ENCODE measurements at regions not wholly inside any gene's neighbourhood (a gene's known extent, or its start where the extent isn't known, plus 50 kb on each side); places are given as distances from the start of the nearest gene placed in this dataset.

DNA sequence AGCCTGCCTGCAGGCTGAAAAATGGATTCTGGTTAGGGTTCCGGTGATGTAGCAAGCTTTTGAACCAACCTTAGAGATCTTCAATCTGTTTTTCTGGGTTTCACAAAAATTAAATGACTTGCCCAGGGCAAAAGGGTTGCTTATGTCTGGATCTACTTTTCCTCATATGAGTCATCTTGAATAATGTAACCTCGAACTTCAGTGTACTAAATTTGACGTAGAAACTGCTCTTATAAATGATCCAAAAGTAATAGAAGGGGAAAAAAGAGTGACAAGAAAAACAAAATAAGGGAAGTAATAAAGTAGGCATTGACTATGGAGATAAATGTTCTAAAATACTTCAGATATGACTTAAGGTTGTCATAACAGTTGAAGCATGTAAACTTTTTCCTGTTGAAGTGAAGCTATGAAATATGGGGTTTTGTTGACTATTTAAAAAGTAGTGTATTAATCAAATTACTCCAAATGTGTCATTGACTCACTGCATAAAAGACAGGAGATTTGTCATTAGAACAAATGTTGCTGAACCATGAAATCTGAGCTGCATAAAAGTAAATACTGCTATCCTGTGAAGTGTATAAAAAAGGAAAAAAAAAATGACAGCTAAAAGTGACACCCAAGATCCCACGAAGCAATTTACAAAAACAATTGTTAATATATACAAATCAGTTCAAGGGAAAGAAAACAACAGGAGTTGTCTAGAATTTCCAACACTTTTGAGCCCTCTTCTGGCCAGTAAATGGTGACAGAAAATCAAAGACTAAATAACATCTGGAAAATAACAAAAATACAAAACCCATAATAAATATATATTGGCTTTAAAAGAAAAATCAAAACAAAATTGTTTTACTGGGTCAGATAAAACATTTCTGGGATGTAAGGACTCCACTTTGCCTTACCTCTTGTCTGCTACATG lies 103.6 kb upstream of the SERPINE2 start:
- H3K79me2 ChIP-seq (replicated peaks; ENCODE audit: insufficient read depth, low read length), result no peaks in the 10 kb centered on the region
- H3K27me3 ChIP-seq (ENCODE audit: insufficient read depth, low read depth, low read length), result no peaks in the 10 kb centered on the region
- H4K20me1 ChIP-seq (ENCODE audit: insufficient read depth), result no peaks in the 10 kb centered on the region
- no peaks in the 10 kb centered on the region for H3K9me3 ChIP-seq (ENCODE audit: low read length)
- no peak overlapping the region for H3K4me3 ChIP-seq (ENCODE audit: low read length)
- H3K9ac ChIP-seq (ENCODE audit: low read length), result no peak overlapping the region
- no peak overlapping the region for H3K27ac ChIP-seq (ENCODE audit: low read length)
- H3F3A ChIP-seq (ENCODE audit: insufficient read depth, low read length, poor library complexity, severe bottlenecking), result no peaks in the 10 kb centered on the region
- H2AFZ ChIP-seq (ENCODE audit: low read depth, low read length), result no peak overlapping the region
- no peaks in the 10 kb centered on the region for H3K9me2 ChIP-seq (ENCODE audit: insufficient read depth, low read length)
- H3K4me2 ChIP-seq (ENCODE audit: low read length), result no peak overlapping the region
- no peaks in the 10 kb centered on the region for H3K36me3 ChIP-seq (ENCODE audit: insufficient read depth, low read length)
- no peak for TF ChIP-seq POLR2AphosphoS5 (IDR thresholded peaks at IDR 0.05)
- TF ChIP-seq RAD21 (conservative IDR thresholded peaks at IDR 0.05), result no peak
- no peak for TF ChIP-seq TAF1 (IDR thresholded peaks at IDR 0.05; ENCODE audit: low read depth)
- TF ChIP-seq EP300 (conservative IDR thresholded peaks at IDR 0.05; ENCODE audit: poor library complexity, severe bottlenecking), result no peak
- TF ChIP-seq EZH2 (IDR thresholded peaks at IDR 0.05; ENCODE audit: borderline replicate concordance, insufficient read depth, low read length, poor library complexity, severe bottlenecking), result no peak
- TF ChIP-seq, protein P1, sequence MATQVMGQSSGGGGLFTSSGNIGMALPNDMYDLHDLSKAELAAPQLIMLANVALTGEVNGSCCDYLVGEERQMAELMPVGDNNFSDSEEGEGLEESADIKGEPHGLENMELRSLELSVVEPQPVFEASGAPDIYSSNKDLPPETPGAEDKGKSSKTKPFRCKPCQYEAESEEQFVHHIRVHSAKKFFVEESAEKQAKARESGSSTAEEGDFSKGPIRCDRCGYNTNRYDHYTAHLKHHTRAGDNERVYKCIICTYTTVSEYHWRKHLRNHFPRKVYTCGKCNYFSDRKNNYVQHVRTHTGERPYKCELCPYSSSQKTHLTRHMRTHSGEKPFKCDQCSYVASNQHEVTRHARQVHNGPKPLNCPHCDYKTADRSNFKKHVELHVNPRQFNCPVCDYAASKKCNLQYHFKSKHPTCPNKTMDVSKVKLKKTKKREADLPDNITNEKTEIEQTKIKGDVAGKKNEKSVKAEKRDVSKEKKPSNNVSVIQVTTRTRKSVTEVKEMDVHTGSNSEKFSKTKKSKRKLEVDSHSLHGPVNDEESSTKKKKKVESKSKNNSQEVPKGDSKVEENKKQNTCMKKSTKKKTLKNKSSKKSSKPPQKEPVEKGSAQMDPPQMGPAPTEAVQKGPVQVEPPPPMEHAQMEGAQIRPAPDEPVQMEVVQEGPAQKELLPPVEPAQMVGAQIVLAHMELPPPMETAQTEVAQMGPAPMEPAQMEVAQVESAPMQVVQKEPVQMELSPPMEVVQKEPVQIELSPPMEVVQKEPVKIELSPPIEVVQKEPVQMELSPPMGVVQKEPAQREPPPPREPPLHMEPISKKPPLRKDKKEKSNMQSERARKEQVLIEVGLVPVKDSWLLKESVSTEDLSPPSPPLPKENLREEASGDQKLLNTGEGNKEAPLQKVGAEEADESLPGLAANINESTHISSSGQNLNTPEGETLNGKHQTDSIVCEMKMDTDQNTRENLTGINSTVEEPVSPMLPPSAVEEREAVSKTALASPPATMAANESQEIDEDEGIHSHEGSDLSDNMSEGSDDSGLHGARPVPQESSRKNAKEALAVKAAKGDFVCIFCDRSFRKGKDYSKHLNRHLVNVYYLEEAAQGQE (IDR thresholded peaks at IDR 0.05; ENCODE audit: borderline replicate concordance), result no peak
- no peak for TF ChIP-seq MXI1 (conservative IDR thresholded peaks at IDR 0.05; ENCODE audit: poor library complexity, severe bottlenecking)
- TF ChIP-seq, protein P2, sequence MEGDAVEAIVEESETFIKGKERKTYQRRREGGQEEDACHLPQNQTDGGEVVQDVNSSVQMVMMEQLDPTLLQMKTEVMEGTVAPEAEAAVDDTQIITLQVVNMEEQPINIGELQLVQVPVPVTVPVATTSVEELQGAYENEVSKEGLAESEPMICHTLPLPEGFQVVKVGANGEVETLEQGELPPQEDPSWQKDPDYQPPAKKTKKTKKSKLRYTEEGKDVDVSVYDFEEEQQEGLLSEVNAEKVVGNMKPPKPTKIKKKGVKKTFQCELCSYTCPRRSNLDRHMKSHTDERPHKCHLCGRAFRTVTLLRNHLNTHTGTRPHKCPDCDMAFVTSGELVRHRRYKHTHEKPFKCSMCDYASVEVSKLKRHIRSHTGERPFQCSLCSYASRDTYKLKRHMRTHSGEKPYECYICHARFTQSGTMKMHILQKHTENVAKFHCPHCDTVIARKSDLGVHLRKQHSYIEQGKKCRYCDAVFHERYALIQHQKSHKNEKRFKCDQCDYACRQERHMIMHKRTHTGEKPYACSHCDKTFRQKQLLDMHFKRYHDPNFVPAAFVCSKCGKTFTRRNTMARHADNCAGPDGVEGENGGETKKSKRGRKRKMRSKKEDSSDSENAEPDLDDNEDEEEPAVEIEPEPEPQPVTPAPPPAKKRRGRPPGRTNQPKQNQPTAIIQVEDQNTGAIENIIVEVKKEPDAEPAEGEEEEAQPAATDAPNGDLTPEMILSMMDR (IDR thresholded peaks at IDR 0.05; ENCODE audit: poor library complexity, severe bottlenecking), result no peak
- no peak for TF ChIP-seq SMC3 (conservative IDR thresholded peaks at IDR 0.05; ENCODE audit: poor library complexity)

DNA sequence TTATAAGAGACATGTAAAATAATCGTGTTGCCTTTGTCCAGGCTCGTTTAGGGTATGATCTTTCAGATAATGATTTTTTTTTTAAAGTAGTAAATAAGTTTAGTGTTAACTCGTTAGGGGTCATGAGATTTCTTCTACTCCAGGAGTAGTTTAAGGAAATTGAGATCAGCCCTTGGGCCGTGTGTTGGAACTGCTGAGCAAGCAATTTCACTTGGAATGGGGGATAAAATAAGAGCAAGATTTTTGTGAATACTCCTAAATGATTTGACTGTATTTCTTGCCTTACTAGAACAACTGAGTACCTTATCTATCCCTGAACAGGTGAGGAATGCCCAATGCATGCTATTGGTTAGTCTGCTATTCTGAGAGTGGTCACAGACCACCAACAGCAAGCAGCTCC lies 102.2 kb upstream of the SERPINE2 start:
- H3K4me3 ChIP-seq (ENCODE audit: low read length), result no peak overlapping the region
- H3K27ac ChIP-seq (ENCODE audit: low read length), result no peak overlapping the region
- no peaks in the 10 kb centered on the region for H3K9me2 ChIP-seq (ENCODE audit: insufficient read depth, low read length)
- H3K79me2 ChIP-seq (replicated peaks; ENCODE audit: insufficient read depth, low read length), result no peaks in the 10 kb centered on the region
- H4K20me1 ChIP-seq (ENCODE audit: insufficient read depth), result no peaks in the 10 kb centered on the region
- H3K36me3 ChIP-seq (ENCODE audit: insufficient read depth, low read length), result no peaks in the 10 kb centered on the region
- no peak overlapping the region for H3K4me2 ChIP-seq (ENCODE audit: low read length)
- no peak overlapping the region for H2AFZ ChIP-seq (ENCODE audit: low read depth, low read length)
- no peaks in the 10 kb centered on the region for H3F3A ChIP-seq (ENCODE audit: insufficient read depth, low read length, poor library complexity, severe bottlenecking)
- no peaks in the 10 kb centered on the region for H3K27me3 ChIP-seq (ENCODE audit: insufficient read depth, low read depth, low read length)
- no peak overlapping the region for H3K9ac ChIP-seq (ENCODE audit: low read length)
- H3K9me3 ChIP-seq (ENCODE audit: low read length), result no peaks in the 10 kb centered on the region
- no peak for TF ChIP-seq EP300 (conservative IDR thresholded peaks at IDR 0.05; ENCODE audit: poor library complexity, severe bottlenecking)
- TF ChIP-seq POLR2AphosphoS5 (IDR thresholded peaks at IDR 0.05), result no peak
- no peak for TF ChIP-seq SMC3 (conservative IDR thresholded peaks at IDR 0.05; ENCODE audit: poor library complexity)
- TF ChIP-seq EZH2 (IDR thresholded peaks at IDR 0.05; ENCODE audit: borderline replicate concordance, insufficient read depth, low read length, poor library complexity, severe bottlenecking), result no peak
- TF ChIP-seq, protein P2 (IDR thresholded peaks at IDR 0.05; ENCODE audit: poor library complexity, severe bottlenecking), result no peak
- no peak for TF ChIP-seq RAD21 (conservative IDR thresholded peaks at IDR 0.05)
- TF ChIP-seq MXI1 (conservative IDR thresholded peaks at IDR 0.05; ENCODE audit: poor library complexity, severe bottlenecking), result no peak
- TF ChIP-seq, protein P1 (IDR thresholded peaks at IDR 0.05; ENCODE audit: borderline replicate concordance), result no peak

All from neural cell (in vitro differentiated cells).